Left lung (tissue), 4 donors: ENCODE measurements at regions not wholly inside any gene's neighbourhood (a gene's known extent, or its start where the extent isn't known, plus 50 kb on each side); places are given as distances from the start of the nearest gene placed in this dataset.
"Not testable (repeated sequence)": the region's sequence is repeated elsewhere in the genome, so short reads cannot be mapped to it uniquely, and the experiment has no call there.

ENCODE experiments used
- ATAC-seq: fragments of 200-7000 bp; cut with Tn5 transposase; one replicate; pipeline ENCODE4 v1.9.1; 2020; ENCODE audit warnings: moderate library complexity
- DNase-seq, 4 donors: peaks; one replicate each; pipeline ENCODE4 v3.0.0-alpha.2; 2013 to 2020
- H3K27ac ChIP-seq, 2 donors: fragments of 200-600 bp; sonication (generic) in 1 of 2; one replicate each; pipeline versions ENCODE4 v1.5.0 to v1.8.0; 2020 to 2021
- H3K27me3 ChIP-seq, 2 donors: fragments of 200-600 bp; sonication (generic) in 1 of 2; one replicate each; pipeline versions ENCODE4 v1.5.0 to v1.8.0; 2020 to 2021
- H3K36me3 ChIP-seq, 2 donors: fragments of 200-600 bp; sonication (generic) in 1 of 2; one replicate each; pipeline versions ENCODE4 v1.5.0 to v1.8.0; 2020 to 2021
- H3K4me1 ChIP-seq, 2 donors: fragments of 200-600 bp; one replicate each; pipeline ENCODE4 v1.8.0; 2021
- H3K4me3 ChIP-seq, 2 donors: fragments of 200-600 bp; sonication (generic) in 1 of 2; one replicate each; pipeline versions ENCODE4 v1.5.0 to v1.8.0; 2020 to 2021; ENCODE audit warnings: mild to moderate bottlenecking in 1 of 2
- H3K9me3 ChIP-seq, 2 donors: fragments of 200-600 bp; sonication (generic) in 1 of 2; one replicate each; pipeline versions ENCODE4 v1.5.0 to v1.8.0; 2020 to 2021
- intact Hi-C, 2 donors: fragments of 100-400 bp; cut with DNase I; formaldehyde crosslinking; loops; one replicate each; pipeline versions ENCODE4 v1.11.2 to v1.14.2; 2022
- donor health status: DM: no; HTN: yes; CAD: no.
- donor health status: DM: no; HTN: no; CAD: no.

DNA sequence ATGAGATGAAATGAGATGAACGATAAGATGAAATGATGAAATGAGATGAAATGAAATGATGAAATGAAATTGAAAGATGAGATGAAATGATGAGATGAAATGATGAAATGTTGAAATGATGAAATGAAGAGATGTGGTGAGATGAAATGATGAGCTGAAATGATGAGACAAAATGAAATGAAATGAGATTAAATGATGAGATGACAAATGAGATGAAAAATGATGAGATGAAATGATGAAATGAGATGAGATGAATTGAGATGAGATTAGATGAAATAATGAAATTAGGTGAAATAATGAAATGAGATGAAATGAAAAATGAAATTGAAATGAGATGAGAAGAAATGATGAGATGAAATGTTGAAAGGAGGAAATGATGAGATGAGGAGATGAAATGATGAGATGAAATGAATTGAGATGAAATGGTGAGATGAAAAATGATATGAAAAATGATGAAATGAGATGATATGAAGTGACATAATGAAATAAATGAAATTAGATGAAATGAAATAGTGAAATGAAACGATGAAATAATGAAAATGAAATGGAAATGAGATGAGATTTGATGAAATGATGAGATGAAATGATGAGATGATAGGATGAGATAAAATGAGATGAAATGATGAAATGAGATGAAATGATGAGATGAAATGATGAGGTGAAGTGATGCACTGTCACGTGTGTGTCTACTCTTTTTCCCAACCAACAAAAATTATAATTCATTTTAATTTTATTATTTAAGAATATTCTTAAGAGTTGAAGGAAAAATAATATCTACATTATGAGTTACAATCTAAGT, 58.0 kb downstream of the CCT8L2 start:
- H3K27ac ChIP-seq, H3K36me3 ChIP-seq, DNase-seq, H3K4me1 ChIP-seq, intact Hi-C loops, H3K9me3 ChIP-seq, H3K27me3 ChIP-seq, H3K4me3 ChIP-seq, ATAC-seq: not testable (repeated sequence)

- H3K36me3 ChIP-seq, DNase-seq, H3K9me3 ChIP-seq, H3K27ac ChIP-seq, H3K4me1 ChIP-seq, H3K4me3 ChIP-seq, intact Hi-C loops, H3K27me3 ChIP-seq, ATAC-seq: not testable (repeated sequence)
Measured at GRCh38 chr22:16531666-16532065, 60.9 kb downstream of the CCT8L2 start.

DNA sequence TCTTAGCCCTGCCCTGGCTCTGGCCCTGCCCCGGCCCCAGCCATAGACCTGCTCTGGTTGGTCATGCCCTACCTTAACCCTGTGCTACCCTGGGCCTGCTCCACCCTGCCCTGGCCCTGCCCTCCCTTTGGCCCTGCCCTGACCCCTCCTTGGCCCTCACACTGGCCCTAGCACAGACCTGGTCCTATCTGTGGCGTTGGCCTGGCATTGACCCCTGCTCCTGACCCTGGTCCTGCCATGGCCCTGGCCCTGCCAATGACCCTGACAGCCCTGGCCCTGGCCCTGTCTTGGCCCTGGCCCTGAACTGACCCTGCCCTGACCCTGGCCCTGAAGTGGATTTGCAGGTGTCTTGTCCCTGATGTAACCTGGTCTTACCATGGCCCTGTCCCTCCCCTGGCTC, 63.3 kb downstream of the CCT8L2 start:
- H3K36me3 ChIP-seq, ATAC-seq, DNase-seq, H3K4me3 ChIP-seq, H3K27ac ChIP-seq, H3K27me3 ChIP-seq, intact Hi-C loops, H3K4me1 ChIP-seq, H3K9me3 ChIP-seq: not testable (repeated sequence)

GRCh38 chr22:16527753-16528152, 64.9 kb downstream of the CCT8L2 start:
- ATAC-seq, H3K9me3 ChIP-seq, H3K4me3 ChIP-seq, H3K4me1 ChIP-seq, DNase-seq, H3K27me3 ChIP-seq, H3K27ac ChIP-seq, H3K36me3 ChIP-seq, intact Hi-C loops: not testable (repeated sequence)

GRCh38 chr22:16526891-16527290, 65.7 kb downstream of the CCT8L2 start:
- H3K27me3 ChIP-seq, ATAC-seq, H3K27ac ChIP-seq, H3K4me1 ChIP-seq, H3K4me3 ChIP-seq, intact Hi-C loops, H3K9me3 ChIP-seq, H3K36me3 ChIP-seq: not testable (repeated sequence)
- peak in 1 of 4 donors; percentile 65 for DNase-seq
